22Rv1 (cell line): ENCODE measurements at regions not wholly inside any gene's neighbourhood (a gene's known extent, or its start where the extent isn't known, plus 50 kb on each side); places are given as distances from the start of the nearest gene placed in this dataset.

ENCODE experiments used
- ZFX ChIP-seq: fragments of 450-650 bp; IDR thresholded peaks from 2 replicates; pipeline ENCODE4 v1.6.1; 2017; ENCODE audit warnings: antibody characterized with exemption, borderline replicate concordance
- TF ChIP-seq, protein P1 (sequence below): fragments of 450-650 bp; IDR thresholded peaks from 2 replicates; pipeline ENCODE4 v1.5.1; 2017; ENCODE audit warnings: mild to moderate bottlenecking

DNA sequence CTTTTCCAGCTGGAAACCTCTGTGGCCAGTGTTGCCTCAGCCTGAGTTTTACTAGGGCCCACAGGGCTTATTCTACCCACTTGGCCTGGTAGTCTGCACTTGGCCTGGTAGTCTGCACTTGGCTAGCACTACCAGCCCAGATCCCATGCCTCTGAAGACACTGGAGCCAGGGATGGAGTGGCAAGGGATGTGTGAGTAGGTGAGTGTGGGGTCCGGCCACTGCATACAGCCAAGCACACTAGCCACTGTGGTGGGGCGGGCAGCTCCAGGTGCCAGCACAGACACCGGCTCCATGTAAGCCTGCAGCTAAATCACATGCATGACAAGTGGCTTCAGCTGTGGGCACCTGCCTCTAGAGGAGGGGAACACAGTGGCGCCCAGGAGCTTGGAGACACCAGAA lies 63.4 kb upstream of the NAV3 start:
- TF ChIP-seq, protein P1, sequence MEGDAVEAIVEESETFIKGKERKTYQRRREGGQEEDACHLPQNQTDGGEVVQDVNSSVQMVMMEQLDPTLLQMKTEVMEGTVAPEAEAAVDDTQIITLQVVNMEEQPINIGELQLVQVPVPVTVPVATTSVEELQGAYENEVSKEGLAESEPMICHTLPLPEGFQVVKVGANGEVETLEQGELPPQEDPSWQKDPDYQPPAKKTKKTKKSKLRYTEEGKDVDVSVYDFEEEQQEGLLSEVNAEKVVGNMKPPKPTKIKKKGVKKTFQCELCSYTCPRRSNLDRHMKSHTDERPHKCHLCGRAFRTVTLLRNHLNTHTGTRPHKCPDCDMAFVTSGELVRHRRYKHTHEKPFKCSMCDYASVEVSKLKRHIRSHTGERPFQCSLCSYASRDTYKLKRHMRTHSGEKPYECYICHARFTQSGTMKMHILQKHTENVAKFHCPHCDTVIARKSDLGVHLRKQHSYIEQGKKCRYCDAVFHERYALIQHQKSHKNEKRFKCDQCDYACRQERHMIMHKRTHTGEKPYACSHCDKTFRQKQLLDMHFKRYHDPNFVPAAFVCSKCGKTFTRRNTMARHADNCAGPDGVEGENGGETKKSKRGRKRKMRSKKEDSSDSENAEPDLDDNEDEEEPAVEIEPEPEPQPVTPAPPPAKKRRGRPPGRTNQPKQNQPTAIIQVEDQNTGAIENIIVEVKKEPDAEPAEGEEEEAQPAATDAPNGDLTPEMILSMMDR = no peak
- no peak for TF ChIP-seq ZFX
